Hematopoietic multipotent progenitor cell treated with erythropoietin and hydrocortisone succinate and interleukin-3 and kit ligand, for 15 days (in vitro differentiated cells): ENCODE measurements at regions not wholly inside any gene's neighbourhood (a gene's known extent, or its start where the extent isn't known, plus 50 kb on each side); places are given as distances from the start of the nearest gene placed in this dataset.
A peak's percentile ranks its signal among the peaks of the same experiment; 100 is the strongest.

ENCODE experiments used
- DNase-seq: peaks from one replicate; pipeline ENCODE4 v3.0.0-alpha.2; 2015; ENCODE audit warnings: low spot score

DNA sequence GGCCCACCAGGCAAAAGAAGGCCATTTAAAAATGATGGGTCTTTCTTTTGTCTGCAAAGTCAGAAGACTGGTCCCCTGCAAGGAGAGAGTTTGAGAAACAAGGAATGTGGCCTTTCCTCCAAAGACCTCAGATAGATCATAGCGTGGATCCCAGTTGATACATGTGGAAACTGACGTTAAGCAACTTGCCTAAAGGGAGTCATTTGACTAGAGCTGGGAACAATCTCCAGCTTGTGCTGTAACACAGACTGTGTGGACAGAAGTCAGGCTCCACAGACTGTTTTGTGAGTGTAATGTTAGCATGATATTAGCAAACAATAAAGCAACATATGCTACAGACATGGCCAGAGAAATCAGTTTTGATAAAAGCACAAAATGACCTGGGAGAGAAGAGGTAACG, 140.4 kb upstream of the CITED2 start:
- no peak for DNase-seq

GRCh38 chr6:139510040-139510790, 135.8 kb upstream of the CITED2 start:
- DNase-seq: peak; percentile 42

DNA sequence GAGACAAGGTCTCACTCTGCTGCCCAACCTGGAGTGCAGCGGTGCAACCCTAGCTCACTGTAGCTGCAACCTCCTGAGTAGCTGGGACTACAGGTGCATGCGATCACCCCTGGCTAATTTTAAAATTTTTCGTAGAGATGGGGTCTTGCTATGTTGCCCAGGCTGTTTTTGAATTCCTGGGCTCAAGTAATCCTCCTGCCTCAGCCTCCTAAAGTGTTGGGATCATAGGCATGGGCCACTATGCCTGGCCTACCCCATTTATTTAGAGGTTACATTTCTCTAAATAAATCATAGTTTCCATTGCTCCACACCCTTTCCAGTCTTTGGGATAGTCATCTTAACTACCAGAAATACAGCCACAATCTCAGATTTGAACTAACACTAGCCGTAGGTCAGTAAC, 134.7 kb upstream of the CITED2 start:
- no peak for DNase-seq

- DNase-seq: no peak
Measured at GRCh38 chr6:139508576-139508975, 134.1 kb upstream of the CITED2 start.

- no peak for DNase-seq
Measured at GRCh38 chr6:139508023-139508422, 133.6 kb upstream of the CITED2 start.

DNA sequence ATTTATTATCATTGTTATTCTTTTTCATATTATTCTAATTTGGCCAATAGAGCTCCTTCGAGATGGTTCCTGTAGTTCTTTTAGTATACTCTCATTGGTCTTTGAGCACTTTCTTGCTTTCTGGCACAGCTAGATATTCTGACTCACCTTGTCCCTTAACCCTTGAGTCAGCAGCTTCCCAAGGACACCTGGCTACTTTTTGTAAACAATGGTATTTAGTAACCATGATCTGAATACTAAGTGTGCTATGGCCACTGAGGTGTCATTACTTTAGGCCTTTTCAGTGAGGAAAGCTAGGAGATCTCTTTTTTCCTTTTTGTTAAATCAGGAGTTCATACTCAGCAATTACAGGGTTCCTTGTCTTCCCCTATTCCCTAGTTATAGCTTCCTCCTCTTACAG, 126.5 kb upstream of the CITED2 start:
- no peak for DNase-seq

GRCh38 chr6:139498715-139499114, 124.3 kb upstream of the CITED2 start:
- DNase-seq: no peak

DNA sequence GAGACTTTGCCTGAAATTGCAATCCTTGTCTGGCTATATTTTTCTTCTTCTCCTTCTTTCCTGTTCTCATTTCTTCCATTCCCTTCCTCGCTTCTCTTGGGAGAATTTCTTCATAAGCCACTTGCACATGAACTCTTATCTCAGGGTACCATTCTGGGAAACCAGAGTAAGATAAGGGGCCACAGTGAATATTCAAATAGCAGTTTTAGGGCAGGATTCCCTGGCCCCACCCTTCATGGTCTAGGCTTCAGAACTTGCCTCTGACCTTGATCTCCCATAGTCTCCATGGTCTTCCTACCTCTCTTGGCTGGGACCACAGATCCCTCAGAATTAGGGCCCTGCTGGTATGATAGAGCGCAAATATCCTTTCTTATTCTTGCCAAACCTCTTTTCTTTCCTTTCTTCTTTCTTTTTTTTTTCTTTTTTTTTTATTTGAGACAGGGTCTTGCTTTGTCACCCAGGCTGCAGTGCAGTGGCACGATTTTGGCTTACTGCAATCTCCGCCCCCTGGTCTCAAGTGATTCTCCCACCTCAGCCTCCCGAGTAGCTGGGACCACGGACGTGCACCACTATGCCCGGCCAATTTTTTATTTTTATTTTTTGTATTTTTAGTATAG, 123.0 kb upstream of the CITED2 start:
- DNase-seq: peak; percentile 82

GRCh38 chr6:139496654-139497344, 122.4 kb upstream of the CITED2 start:
- DNase-seq: no peak

DNA sequence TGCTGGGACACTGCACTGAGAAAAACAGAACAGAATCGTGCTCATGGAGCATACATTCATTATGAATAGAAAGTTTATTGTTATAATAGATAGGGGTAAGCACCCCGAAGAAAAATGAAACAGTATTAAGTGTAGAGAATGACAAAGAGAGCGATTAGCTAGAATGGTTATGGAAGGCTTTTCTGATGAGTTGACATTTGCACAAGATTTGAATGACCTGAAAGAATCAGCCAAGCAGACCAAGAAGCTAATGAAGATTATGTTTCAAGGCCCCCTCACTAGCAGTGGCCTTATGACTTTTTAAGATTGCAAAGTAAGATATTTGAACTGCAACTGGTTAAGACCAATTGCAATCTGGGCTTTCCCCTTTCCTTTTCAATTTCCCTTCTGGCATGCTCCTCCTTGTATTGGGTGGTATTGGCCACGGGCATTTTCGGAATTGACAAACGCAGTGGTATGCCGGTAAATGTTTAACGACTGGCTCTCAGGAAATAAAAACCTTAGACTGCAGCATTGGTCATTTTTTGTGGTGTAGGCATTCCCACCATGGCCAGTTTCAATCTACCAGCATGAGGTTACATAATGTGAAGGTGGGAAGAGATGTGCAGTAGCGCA, 120.0 kb upstream of the CITED2 start:
- no peak for DNase-seq

DNA sequence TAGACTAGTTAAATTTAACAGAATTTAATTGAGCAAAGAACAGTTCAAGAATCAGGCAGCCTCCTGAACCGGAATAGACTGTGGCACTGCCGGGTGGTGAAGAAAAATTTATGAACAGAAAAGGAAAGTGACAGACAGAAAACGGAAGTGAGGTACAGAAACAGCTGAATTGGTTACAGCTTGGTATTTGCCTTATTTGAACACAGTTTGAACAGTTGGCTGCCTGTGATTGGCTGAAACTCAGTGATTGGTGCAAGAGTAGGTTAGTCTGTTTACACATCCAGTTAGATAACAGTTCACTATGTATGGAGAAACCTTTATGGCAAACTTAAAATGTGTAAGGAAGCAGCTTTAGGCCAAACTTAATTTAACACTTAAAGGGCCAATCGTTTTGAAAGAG, 116.0 kb upstream of the CITED2 start:
- peak; percentile 70 for DNase-seq

- DNase-seq: no peak
Measured at GRCh38 chr6:139486476-139486799, 112.0 kb upstream of the CITED2 start.

DNA sequence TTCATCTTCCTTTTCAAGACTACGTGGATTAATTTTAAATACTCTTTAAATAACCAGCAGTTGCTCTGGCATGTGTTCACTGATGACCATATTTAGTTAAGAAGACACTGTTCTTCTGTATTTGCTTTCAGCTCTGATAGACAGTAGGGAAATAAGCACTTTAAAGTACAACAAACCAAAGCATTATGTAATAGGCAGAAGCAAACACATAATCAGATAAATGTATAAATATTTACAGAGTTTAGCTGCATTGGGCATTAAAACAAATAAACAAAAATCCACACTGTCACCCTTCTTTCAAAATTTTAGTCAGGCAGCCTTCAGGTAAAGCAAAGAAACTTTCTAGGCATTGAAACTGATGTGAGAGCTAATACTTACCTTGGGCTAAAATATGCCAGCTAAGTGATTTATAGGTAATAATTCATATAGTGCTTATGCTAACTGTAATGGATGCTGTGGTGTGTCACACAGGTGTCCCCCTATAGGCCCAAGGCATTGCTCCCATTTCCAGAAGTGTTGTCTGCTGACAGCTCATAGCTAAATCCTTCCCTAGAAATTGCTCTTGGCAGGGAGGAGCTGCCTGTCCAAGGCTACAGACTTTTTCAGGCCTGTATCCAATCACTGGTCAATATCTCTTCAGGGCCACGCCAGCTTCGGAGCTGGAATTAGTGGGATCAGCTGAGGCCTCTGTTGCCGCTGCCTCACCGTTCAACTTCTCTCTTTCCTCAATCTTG, 111.5 kb upstream of the CITED2 start:
- DNase-seq: no peak

GRCh38 chr6:139485185-139485584, 110.7 kb upstream of the CITED2 start:
- DNase-seq: no peak

- no peak for DNase-seq
Measured at GRCh38 chr6:139483079-139483478, 108.6 kb upstream of the CITED2 start.

DNA sequence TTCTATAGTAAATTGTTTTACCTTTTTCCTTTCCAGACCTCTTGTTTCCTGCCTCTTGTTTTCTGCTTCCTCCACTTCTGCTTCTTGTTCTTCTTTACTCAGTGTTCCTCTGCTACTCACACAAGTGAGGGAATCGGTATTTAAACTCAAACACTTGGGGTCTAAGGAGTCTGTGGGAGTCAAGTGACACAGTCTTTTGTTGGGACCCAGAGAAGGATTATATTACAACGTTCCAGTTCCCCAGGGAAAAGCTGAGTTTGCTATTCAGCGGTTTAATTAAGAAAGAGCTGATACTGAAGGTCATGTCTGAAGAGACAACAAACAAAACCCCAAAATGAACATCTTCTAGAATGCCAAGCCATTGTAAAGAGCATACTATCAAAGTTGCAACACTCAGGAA, 107.8 kb upstream of the CITED2 start:
- DNase-seq: no peak

GRCh38 chr6:139480356-139481165, 106.1 kb upstream of the CITED2 start:
- DNase-seq: no peak

DNA sequence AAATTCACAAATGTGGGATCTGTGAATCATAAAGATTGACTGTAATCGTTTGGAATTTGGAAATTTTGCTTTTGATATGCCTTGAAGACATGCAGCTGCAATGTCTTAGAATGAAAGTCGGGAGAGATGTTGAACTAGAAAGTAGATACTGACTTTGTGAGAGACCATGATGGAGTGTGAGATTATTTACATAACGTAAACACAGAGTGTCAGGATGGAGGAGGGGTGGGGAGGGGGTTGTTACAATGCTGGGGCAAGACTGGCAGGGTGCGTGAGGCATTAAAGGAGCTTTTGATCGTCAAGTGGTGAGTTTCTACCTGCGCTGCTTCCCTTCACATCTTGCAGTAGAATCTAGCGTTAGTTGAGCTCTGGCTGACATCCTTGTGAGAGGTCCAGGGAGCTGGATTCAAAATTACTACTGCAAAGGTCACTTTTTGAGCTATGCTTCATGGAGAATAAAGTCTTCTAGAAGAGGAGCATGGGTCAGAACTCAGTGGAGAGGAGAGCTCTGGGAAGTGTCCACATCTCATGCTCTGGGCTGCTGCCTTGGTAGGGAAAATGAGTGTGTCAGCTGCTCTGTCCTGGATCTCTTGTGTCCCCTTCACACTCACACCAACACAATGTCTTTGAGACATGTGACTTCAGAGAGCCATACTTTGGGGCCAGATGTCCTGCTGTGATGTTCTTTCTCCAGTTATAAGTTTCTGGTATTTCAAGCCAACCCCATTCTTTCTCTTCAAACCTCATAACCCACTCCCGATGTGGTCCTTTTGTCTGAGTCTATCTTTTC, 105.2 kb upstream of the CITED2 start:
- no peak for DNase-seq

DNA sequence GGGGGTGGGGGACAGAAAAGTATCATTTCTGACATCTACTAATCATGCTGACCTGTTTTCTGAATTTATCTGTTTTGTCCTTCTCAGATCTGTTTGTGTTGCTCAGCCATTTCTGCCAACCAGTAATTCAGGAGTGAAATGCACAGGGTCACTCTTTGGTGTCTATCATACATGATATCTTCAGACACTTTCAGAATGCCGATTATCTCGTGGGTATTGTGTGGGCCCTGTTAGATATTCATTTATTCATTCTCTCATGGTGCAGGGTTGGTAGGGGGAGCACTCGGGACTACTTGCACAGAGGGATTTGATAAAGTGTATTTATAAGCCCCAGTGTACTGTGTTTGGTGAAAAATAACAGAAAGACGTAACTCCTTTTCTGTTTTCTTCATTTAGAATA, 101.2 kb upstream of the CITED2 start:
- no peak for DNase-seq

DNA sequence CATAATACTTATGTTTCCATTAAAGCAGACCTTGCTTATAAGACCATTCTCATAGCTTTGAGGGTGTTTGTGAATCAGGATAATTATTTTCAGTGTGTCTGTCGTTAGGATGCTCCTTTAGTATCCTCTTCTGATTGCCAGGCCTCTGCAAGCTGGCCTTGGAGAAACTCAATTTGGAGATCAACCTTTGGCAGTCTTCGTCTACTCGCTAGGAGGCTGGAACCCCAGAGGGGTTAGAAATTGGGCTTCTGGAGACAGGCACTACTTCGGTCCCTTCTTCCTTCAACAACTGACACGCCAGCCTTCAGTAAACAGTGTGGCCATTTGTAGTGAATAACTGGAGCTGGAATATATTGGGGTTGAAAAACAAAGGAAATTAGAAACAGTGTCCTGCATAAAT, 100.8 kb upstream of the CITED2 start:
- DNase-seq: peak; percentile 33
